Colonic mucosa (tissue), 4 donors: ENCODE measurements at regions not wholly inside any gene's neighbourhood (a gene's known extent, or its start where the extent isn't known, plus 50 kb on each side); places are given as distances from the start of the nearest gene placed in this dataset.

Source experiments
- DNase-seq: peaks from one replicate; pipeline ENCODE4 v3.0.0-alpha.2; 2020
- H3K27ac ChIP-seq: fragments of 200-600 bp; one replicate; pipeline ENCODE4 v1.8.0; 2021
- H3K27me3 ChIP-seq: fragments of 200-600 bp; one replicate; pipeline ENCODE4 v1.8.0; 2021
- H3K36me3 ChIP-seq: fragments of 200-600 bp; one replicate; pipeline ENCODE4 v1.8.0; 2021
- H3K4me1 ChIP-seq: fragments of 200-600 bp; one replicate; pipeline ENCODE4 v1.8.0; 2021; ENCODE audit warnings: mild to moderate bottlenecking
- H3K4me3 ChIP-seq: fragments of 200-600 bp; one replicate; pipeline ENCODE4 v1.8.0; 2021
- H3K9ac ChIP-seq, 2 donors: one replicate each; pipeline ENCODE4 v1.7.0; 2013; ENCODE audit warnings: control low read depth in 2 of 2, low read depth in 2 of 2, low read length in 2 of 2
- H3K9me3 ChIP-seq: fragments of 200-600 bp; one replicate; pipeline ENCODE4 v1.8.0; 2021
- CTCF ChIP-seq: fragments of 200-600 bp; IDR thresholded peaks from one replicate; pipeline ENCODE4 v1.8.0; 2022; ENCODE audit warnings: antibody characterized with exemption, mild to moderate bottlenecking
- intact Hi-C: fragments of 100-400 bp; cut with DNase I; formaldehyde crosslinking; loops from one replicate; pipeline ENCODE4 v1.14.1; 2022
- donor health status: healthy.
- donor health status: DM: no; HTN: no; CAD: no.
- donor health status: DM: no; HTN: no; CAD: no.

- H3K4me3 ChIP-seq = no peak overlapping the region
- no peak for TF ChIP-seq CTCF
- H3K9me3 ChIP-seq = no peaks in the 10 kb centered on the region
- H3K27me3 ChIP-seq = no peaks in the 10 kb centered on the region
- H3K36me3 ChIP-seq = no peaks in the 10 kb centered on the region
- H3K9ac ChIP-seq = no peak overlapping the region
- DNase-seq = no peak
- intact Hi-C loops = no loop called here
- H3K27ac ChIP-seq = no peak overlapping the region
- H3K4me1 ChIP-seq = no peaks in the 10 kb centered on the region
Measured at GRCh38 chr12:115253049-115253448, 569.1 kb upstream of the TBX3 start.

DNA sequence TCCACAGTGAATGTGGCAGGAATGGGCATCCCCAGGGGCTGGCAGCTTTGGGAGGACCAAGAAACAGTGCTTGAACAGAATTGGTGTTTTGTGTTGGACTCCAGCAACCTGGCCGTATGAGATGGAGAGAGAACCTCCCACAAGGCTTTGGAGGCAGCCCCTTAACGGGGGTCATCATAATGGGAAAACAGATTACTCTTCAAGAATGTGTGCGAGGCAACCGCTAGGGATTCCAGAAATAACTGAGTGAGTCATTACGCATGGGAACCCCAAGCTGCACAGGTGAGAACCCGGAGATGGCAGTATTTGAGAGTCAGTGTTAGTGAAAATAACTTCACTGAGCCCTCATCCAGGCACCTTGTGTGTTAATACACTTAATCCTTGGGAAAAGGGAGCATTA lies 567.8 kb upstream of the TBX3 start:
- no peak overlapping the region for H3K4me3 ChIP-seq
- DNase-seq = no peak
- H3K27me3 ChIP-seq = no peaks in the 10 kb centered on the region
- H3K36me3 ChIP-seq = no peaks in the 10 kb centered on the region
- H3K27ac ChIP-seq = no peak overlapping the region
- H3K9me3 ChIP-seq = no peaks in the 10 kb centered on the region
- intact Hi-C loops = no loop called here
- H3K4me1 ChIP-seq = no peaks in the 10 kb centered on the region
- H3K9ac ChIP-seq = no peak overlapping the region
- no peak for TF ChIP-seq CTCF

DNA sequence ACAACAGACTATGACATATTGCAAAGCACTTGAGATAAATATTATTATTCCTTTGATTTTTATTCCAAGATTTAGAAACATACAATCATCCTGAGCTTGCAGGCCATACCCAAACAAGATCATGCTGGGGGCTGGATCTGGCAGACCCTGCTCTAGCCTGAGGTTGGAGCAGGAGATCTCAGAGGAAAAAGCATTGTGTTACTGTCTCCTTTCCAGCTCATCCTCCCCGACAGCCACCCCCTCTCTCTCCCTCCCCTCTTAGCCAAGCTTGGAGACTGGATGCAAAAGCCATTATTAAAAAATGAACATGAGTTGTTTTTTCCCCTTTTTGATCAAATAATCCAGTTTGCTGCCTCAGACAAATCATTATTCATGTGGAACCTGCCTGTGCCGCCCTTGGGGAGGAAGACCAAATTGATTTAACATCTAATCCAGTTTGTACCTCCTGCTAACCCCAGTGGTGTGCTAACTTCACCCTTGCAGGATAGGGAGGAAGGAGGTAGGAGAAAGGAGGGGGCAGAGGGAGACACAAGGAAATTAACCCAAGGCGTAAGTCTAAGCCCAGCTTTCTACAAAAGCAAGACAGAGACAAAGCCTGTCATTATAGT lies 565.8 kb upstream of the TBX3 start:
- Histone ChIP-seq H3K9ac (no peak overlapping the region), H3K9me3 (no peaks in the 10 kb centered on the region), H3K27me3 (no peaks in the 10 kb centered on the region), H3K27ac (no peak overlapping the region), H3K36me3 (no peaks in the 10 kb centered on the region), H3K4me1 (no peaks in the 10 kb centered on the region), H3K4me3 (no peak overlapping the region)
- intact Hi-C loops = no loop called here
- no peak for DNase-seq
- no peak for TF ChIP-seq CTCF

DNA sequence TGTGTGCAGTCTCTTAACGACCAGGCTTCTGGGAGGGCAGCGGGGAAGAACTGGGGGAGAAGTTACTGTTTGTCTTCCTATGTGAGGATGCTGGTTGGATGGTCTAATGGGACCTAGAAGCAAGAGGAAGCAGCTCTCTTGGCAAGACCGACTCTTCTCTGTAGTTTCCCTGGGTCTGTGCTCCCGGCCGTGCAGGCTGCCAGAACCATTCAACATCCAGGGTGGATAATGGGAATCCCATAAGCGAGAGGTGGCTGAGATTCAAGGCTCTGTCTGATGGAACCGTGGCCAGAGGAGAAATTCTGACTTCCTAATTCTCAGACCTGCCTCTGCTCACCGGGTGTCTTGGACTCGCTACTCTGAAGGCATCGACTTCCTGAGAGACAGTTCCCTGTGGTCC lies 561.0 kb upstream of the TBX3 start:
- no peak for TF ChIP-seq CTCF
- no peak overlapping the region for H3K9ac ChIP-seq
- intact Hi-C loops = no loop called here
- H3K27ac ChIP-seq = no peak overlapping the region
- H3K27me3 ChIP-seq = no peaks in the 10 kb centered on the region
- no peak overlapping the region for H3K4me3 ChIP-seq
- H3K36me3 ChIP-seq = no peaks in the 10 kb centered on the region
- H3K9me3 ChIP-seq = no peaks in the 10 kb centered on the region
- no peak for DNase-seq
- H3K4me1 ChIP-seq = no peaks in the 10 kb centered on the region

DNA sequence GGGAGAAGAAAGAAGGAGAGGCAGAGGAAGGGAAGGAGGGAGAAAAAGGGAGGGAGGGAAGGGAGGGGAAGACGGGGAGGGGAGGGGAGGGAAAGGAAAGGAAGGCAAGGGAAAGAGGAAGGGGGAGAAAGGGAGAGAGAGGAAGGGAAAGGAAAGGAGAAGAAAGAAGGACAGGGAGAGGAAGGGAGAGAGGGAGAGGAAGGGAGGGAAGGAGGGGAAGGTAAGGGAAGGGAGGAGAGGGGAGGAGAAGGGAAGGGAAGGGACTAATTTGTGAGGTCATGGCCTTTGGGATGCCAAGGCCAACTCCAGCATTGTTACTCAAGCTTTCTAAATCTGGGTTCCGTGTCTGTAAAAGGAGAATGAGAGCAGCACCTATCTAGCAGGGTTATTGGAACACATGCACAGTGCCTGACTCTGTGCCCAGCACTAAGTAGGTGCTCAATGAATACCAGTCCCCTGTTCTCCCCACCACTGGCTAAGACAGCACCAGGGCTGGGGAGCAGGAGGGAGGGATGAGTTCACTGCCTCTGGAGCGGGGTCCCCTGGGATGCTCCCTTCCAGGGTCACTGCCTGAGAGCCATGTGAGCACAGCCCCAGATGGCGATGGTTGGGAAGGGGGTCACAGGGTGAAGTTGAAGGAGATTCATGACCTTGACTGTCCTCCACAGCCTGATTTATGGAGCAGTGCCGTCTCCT lies 560.1 kb upstream of the TBX3 start:
- Histone ChIP-seq H3K9ac (no peak overlapping the region), H3K27me3 (no peaks in the 10 kb centered on the region), H3K36me3 (no peaks in the 10 kb centered on the region), H3K4me1 (no peaks in the 10 kb centered on the region), H3K9me3 (no peaks in the 10 kb centered on the region), H3K4me3 (no peak overlapping the region), H3K27ac (no peak overlapping the region)
- intact Hi-C loops = no loop called here
- no peak for DNase-seq
- no peak for TF ChIP-seq CTCF
